Astrocyte of the cerebellum (primary cell): ENCODE measurements at regions not wholly inside any gene's neighbourhood (a gene's known extent, or its start where the extent isn't known, plus 50 kb on each side); places are given as distances from the start of the nearest gene placed in this dataset.

ENCODE experiments used
- DNase-seq: peaks from one replicate; pipeline ENCODE4 v3.0.0-alpha.2; 2011; ENCODE audit warnings: low read depth
- H3K4me3 ChIP-seq: 2 replicates; pipeline ENCODE4 v1.5.1; 2011; ENCODE audit warnings: mild to moderate bottlenecking, low read depth, low read length, moderate library complexity
- in situ Hi-C: cut with HindIII; loops from 2 replicates; pipeline ENCODE4 v1.10.0; 2017; ENCODE audit warnings: low sequenced_read_pairs
- TF ChIP-seq, protein P1 (sequence below): IDR thresholded peaks from 2 replicates; pipeline ENCODE4 v1.5.1; 2012; ENCODE audit warnings: low read length, low read depth, moderate library complexity, mild to moderate bottlenecking; ENCODE audit errors: missing control alignments

GRCh38 chr2:42108852-42109251 lies 60.3 kb upstream of the EML4 start:
- no peak overlapping the region for H3K4me3 ChIP-seq
- DNase-seq = no peak
- TF ChIP-seq, protein P1, sequence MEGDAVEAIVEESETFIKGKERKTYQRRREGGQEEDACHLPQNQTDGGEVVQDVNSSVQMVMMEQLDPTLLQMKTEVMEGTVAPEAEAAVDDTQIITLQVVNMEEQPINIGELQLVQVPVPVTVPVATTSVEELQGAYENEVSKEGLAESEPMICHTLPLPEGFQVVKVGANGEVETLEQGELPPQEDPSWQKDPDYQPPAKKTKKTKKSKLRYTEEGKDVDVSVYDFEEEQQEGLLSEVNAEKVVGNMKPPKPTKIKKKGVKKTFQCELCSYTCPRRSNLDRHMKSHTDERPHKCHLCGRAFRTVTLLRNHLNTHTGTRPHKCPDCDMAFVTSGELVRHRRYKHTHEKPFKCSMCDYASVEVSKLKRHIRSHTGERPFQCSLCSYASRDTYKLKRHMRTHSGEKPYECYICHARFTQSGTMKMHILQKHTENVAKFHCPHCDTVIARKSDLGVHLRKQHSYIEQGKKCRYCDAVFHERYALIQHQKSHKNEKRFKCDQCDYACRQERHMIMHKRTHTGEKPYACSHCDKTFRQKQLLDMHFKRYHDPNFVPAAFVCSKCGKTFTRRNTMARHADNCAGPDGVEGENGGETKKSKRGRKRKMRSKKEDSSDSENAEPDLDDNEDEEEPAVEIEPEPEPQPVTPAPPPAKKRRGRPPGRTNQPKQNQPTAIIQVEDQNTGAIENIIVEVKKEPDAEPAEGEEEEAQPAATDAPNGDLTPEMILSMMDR = no peak
- in situ Hi-C loops = no loop called here

DNA sequence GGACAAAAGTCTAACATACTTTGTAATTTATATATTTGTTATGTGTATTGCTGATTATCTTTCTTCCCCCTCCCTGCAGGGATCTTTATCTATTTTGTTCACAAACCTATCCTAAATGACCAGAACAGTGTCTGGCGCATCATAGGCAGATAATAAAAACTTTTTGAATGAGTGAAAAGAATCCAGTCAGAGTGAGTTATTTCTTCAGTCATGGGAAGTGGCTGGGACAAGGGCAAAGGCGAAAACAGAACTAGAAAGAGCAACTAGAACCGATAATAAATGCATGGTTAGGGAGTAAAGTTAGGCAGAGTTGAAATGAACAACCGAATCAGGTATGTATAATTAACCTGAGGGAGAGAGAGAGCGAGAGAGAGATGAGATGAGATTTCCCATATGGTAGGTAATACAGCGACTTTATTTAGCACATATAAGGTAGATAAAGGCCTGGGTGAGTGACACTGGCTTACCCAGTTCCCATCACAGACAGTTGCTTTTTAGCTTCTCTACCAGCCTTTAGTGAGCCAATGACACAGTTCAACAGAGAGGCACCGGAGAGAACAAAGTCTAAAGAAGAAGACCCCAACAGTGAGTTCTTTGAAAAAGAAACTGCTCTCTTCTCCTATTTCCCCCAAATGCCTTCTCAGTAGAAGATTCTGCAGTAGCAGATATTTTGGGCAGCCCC lies 59.1 kb upstream of the EML4 start:
- in situ Hi-C loops = no loop called here
- TF ChIP-seq, protein P1 = no peak
- H3K4me3 ChIP-seq = no peak overlapping the region
- DNase-seq = no peak

DNA sequence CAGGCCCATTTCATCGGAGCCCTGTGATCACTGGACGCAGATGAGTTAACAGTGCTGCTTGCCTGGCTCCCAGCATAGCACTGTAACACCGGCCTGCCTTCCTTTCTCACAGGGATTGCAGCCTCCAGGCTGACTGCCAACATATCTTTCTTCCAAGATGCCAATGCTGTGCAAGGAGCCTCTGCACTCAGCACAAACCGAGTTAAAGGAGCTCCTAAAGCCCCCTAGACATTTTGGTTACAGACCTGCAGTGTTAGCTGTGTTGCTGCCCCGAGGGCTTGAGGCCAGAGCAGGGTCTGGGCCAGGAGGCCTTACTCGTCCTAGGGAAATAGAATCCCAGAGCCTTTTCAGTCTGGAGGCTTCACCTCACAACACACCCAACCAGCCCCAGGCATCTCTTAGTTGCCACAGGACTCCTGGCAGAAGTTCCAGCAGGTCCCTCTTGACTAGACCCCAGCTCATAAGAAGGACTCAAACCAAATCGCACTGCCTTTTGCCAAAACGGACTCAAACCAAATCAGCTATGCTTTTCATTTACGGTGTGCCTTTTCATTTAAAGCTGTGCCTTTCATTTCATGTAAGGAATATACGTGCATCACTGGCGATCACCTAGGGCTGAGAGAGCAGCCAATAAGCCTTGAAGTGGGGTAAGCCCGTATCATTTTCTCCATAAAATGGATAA lies 58.4 kb upstream of the EML4 start:
- TF ChIP-seq, protein P1 = no peak
- in situ Hi-C loops = no loop called here
- no peak for DNase-seq
- H3K4me3 ChIP-seq = no peak overlapping the region

- no peak overlapping the region for H3K4me3 ChIP-seq
- in situ Hi-C loops = no loop called here
- DNase-seq = no peak
- TF ChIP-seq, protein P1 = no peak
Observed at GRCh38 chr2:42112418-42112817, 56.7 kb upstream of the EML4 start.

DNA sequence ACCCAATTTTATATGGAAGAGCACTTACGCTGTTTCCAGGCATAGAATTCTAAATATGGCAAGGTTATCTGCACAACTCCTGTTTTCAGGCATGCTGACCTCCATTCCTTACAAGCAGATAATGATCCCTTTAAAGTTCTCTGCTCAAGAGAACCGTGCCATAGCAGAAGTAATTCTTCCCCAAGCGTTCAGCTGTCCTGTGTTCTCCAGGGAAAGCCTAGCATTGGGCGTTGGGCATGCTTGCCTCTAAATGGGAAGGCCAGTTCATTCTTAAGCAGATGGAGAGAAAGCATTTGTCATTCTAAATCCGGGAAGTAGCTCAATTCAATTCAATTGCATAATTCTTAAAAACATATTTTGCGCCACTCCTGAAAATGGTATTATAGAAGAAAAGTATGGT lies 55.7 kb upstream of the EML4 start:
- DNase-seq = no peak
- H3K4me3 ChIP-seq = no peak overlapping the region
- TF ChIP-seq, protein P1 = no peak
- in situ Hi-C loops = no loop called here

GRCh38 chr2:42114091-42114490 lies 55.1 kb upstream of the EML4 start:
- no peak for DNase-seq
- TF ChIP-seq, protein P1 = no peak
- in situ Hi-C loops = no loop called here

More at GRCh38 chr2:42114091-42114490, 55.1 kb upstream of the EML4 start:
- no peak overlapping the region for H3K4me3 ChIP-seq
